DND-41 (cell line): ENCODE measurements at regions not wholly inside any gene's neighbourhood (a gene's known extent, or its start where the extent isn't known, plus 50 kb on each side); places are given as distances from the start of the nearest gene placed in this dataset.

Source experiments
- CTCF ChIP-seq: IDR thresholded peaks from 2 replicates; pipeline ENCODE4 v1.5.1; 2012; ENCODE audit warnings: borderline replicate concordance, low read length, moderate library complexity, mild to moderate bottlenecking; ENCODE audit not compliant: poor library complexity, severe bottlenecking; ENCODE audit errors: extremely low read depth
- EZH2 ChIP-seq: IDR thresholded peaks from 3 replicates; pipeline ENCODE4 v1.6.1; 2012; ENCODE audit warnings: borderline replicate concordance, low read depth, mild to moderate bottlenecking, moderate library complexity, low read length, inconsistent platforms; ENCODE audit not compliant: severe bottlenecking

DNA sequence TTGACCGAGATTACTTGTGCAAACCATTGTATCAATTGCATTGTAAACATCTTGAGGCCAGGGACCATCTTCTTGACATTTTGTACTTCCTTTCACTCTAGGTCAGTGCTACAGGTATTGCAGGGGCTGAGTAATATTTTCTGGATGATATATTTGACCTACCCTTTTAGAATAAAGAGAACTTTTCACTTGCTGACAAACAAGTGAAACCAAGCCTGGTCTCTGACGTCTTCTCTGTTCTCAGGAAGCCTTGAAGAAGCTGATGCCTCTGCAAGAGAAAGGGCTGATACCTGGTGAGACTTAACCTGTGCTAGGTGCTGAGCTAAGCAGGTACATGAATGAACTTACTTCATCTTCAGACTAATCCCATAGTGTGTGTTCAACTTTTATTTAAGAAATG is 60.5 kb upstream of the GGTLC1 start:
- TF ChIP-seq CTCF = no peak
- TF ChIP-seq EZH2 = no peak
